Bronchial epithelial cell (primary cell): ENCODE measurements at regions not wholly inside any gene's neighbourhood (a gene's known extent, or its start where the extent isn't known, plus 50 kb on each side); places are given as distances from the start of the nearest gene placed in this dataset.

Experiments
- DNase-seq: peaks from one replicate; pipeline ENCODE4 v3.0.0-alpha.2; 2010; ENCODE audit warnings: low read depth
- FAIRE-seq: peaks from 2 replicates; lab custom pipeline; 2011; peaks lifted over from hg19 to GRCh38; lab: Jason Lieb, UNC
- H3K27me3 ChIP-seq: 2 replicates; pipeline ENCODE4 v1.5.1; 2011; ENCODE audit warnings: low read length; ENCODE audit not compliant: control insufficient read depth, insufficient read depth
- H3K36me3 ChIP-seq: 2 replicates; pipeline ENCODE4 v1.5.1; 2011; ENCODE audit warnings: low read length; ENCODE audit not compliant: control insufficient read depth, insufficient read depth
- H3K4me3 ChIP-seq: 2 replicates; pipeline ENCODE4 v1.5.1; 2011; ENCODE audit warnings: mild to moderate bottlenecking, low read depth, low read length, control low read depth
- TF ChIP-seq, protein P1 (sequence below): IDR thresholded peaks from 2 replicates; pipeline ENCODE4 v1.5.1; 2011; ENCODE audit warnings: mild to moderate bottlenecking, moderate library complexity, low read length, control low read depth, inconsistent platforms; ENCODE audit not compliant: insufficient read depth, severe bottlenecking

DNA sequence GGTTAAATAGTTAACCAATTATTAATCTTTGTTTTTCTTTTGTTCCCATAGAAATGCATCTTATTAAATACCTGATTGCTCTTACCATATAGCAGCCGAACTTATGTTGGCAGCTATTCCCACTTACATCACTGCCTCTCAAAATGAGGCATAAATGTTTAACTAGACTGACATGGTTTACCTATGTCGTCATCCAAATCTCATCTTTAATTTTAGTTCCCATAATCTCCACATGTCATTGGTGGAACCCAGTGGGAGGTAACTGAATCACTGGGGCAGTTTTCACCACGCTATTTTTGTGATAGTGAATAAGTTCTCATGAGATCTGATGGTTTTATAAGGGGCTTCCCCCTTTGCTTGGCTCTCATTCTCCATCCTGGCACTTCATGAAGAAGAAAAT, 499.2 kb upstream of the ATP2B1 start:
- FAIRE-seq = no peak
- DNase-seq = no peak
- H3K36me3 ChIP-seq = no peaks in the 10 kb centered on the region
- no peaks in the 10 kb centered on the region for H3K27me3 ChIP-seq
- TF ChIP-seq, protein P1, sequence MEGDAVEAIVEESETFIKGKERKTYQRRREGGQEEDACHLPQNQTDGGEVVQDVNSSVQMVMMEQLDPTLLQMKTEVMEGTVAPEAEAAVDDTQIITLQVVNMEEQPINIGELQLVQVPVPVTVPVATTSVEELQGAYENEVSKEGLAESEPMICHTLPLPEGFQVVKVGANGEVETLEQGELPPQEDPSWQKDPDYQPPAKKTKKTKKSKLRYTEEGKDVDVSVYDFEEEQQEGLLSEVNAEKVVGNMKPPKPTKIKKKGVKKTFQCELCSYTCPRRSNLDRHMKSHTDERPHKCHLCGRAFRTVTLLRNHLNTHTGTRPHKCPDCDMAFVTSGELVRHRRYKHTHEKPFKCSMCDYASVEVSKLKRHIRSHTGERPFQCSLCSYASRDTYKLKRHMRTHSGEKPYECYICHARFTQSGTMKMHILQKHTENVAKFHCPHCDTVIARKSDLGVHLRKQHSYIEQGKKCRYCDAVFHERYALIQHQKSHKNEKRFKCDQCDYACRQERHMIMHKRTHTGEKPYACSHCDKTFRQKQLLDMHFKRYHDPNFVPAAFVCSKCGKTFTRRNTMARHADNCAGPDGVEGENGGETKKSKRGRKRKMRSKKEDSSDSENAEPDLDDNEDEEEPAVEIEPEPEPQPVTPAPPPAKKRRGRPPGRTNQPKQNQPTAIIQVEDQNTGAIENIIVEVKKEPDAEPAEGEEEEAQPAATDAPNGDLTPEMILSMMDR = no peak
- no peak overlapping the region for H3K4me3 ChIP-seq

DNA sequence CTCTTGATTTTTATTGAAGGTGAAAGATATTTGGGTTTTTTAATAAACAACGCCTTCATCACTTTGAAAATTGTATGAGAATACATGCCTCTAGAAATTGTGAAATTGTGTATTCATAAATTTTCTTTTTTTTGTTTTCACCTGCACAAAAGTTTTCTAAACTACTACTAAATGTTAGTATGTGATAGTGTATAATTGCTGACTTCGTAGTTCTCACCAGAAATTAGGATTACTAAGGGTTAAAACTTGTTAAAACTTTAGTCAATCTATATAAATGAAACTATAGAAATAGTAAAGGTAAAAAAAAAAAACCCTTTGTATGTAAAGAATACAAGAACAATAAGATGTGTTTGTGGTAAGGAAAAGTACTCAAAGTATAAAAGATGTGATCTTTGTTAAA, 496.5 kb upstream of the ATP2B1 start:
- TF ChIP-seq, protein P1 = no peak
- no peak for DNase-seq
- Histone ChIP-seq H3K36me3 (no peaks in the 10 kb centered on the region), H3K27me3 (no peaks in the 10 kb centered on the region), H3K4me3 (no peak overlapping the region)
- FAIRE-seq = no peak

DNA sequence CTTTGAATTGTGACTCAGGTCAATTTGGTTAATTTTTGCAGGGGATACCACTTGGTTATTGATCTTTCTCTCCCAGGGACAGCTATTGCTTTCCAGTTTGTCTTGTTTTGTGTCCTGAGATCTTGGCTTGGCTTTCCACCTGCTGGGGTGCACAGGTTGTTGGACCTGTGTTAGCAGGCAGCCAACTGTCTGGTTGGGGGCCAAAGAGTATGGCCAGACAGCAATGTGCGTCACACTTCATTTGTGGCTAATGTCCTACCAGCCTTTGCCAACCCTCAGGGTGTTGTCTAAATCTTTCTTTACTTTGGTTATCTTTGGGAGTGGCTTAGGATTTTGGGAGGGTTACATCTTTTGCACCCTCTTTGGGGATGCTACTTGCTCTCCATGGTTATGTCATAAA, 494.9 kb upstream of the ATP2B1 start:
- TF ChIP-seq, protein P1 = no peak
- Histone ChIP-seq H3K36me3 (no peaks in the 10 kb centered on the region), H3K4me3 (no peak overlapping the region), H3K27me3 (no peaks in the 10 kb centered on the region)
- no peak for FAIRE-seq
- DNase-seq = no peak

DNA sequence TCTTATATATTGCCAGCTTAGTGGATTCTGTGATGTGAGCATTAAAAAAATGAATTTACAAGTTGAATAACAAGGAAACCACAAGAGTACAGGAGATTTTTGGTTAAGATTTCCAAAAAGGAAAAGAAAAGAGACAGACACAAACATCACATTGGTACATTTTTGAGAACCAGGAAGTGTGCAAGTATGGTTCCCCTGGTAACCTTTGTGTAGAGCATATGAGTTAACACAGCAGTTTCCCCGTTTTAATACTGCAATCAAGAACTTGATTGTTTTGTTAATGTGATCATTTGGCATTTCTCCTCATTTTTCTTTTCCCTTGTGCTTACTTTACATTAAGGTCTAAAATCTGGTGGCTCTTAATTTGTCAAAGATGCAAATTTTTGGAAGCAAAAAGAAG, 490.4 kb upstream of the ATP2B1 start:
- H3K36me3 ChIP-seq = no peaks in the 10 kb centered on the region
- TF ChIP-seq, protein P1 = no peak
- H3K27me3 ChIP-seq = no peaks in the 10 kb centered on the region
- FAIRE-seq (no peak), DNase-seq (peak; percentile 18)
- no peak overlapping the region for H3K4me3 ChIP-seq

DNA sequence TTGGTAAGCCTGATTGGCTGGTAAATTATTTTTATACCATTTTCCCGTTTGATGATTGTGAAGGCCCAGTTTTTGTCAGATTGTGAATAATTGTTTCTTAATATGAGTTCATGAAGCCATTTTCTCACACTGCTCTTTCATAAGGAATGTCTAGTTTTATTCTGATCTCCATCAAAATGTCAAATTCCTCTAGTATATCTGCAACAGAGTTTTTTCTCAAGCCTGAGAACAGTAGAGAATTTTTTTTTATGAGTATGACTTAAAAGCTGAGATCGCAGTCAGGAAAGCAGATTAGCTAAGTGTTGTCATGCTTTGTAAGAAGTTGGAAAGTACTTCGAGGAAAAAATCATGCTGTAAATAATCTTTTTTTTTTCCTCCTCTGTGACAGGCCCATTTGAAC, 484.9 kb upstream of the ATP2B1 start:
- Histone ChIP-seq H3K36me3 (no peaks in the 10 kb centered on the region), H3K27me3 (no peaks in the 10 kb centered on the region), H3K4me3 (no peak overlapping the region)
- FAIRE-seq = no peak
- TF ChIP-seq, protein P1 = no peak
- DNase-seq = no peak

DNA sequence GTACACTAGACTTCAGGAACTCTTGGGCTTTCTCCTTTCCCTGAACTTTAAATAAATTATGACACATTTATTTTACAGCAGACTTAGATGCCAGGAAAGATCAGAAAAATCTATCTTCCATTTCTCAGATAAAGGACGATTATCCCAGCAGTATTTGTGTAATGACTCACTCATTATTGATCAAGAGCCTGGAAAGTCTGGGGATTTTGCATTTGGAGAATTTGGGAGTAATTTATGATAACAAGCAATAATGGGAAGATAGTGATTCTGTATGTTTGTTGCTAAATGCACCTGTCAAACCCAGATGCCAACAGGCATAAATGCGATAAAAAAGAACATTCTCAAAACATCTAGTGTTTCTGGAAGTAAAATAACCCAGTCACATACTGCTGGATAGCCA, 480.2 kb upstream of the ATP2B1 start:
- TF ChIP-seq, protein P1 = no peak
- FAIRE-seq (no peak), DNase-seq (no peak)
- Histone ChIP-seq H3K27me3 (no peaks in the 10 kb centered on the region), H3K4me3 (no peak overlapping the region), H3K36me3 (no peaks in the 10 kb centered on the region)
